Activated naive CD4-positive, alpha-beta T cell treated with anti-CD3 and anti-CD28 coated beads, Interleukin-2, amount 50 U/mL, for 16 hours (primary cell): ENCODE measurements at regions not wholly inside any gene's neighbourhood (a gene's known extent, or its start where the extent isn't known, plus 50 kb on each side); places are given as distances from the start of the nearest gene placed in this dataset.

ENCODE experiments used
- DNase-seq: peaks from one replicate; pipeline ENCODE4 v3.0.0-alpha.2; 2020

DNA sequence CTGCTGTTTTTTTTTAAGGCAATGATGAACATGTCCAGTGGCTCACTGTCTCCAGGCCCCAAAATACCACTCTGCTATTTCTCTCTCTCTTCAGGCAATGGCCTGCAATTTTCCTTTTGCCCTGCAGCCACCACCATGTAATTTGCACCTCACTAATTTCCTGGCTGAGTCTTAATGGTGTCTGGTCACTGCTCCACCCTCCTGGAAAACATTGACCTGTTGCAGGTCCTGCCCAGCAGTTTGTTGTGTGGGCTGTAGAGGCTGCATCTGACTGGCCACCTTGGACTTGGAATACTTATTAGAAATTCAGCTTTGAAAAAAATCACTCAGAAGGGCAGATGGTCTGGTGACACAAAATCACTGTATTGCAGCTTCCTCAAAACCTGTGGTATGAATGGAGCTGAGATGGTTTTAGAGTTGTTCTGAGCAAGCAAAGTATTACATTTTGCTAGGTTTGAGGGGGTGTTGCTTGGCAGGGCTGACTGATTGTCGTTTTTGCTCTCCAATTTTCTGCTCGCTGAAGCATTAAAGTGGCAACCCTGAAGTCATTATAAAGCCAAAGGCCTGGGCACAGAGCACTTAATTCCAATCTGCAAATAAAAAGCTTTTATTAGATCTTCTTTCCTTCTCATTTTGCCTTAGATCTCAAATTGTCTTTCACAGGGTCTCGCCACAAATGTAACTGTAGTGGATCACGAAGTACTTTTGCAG, 134.8 kb downstream of the TMEM174 start:
- DNase-seq = no peak

DNA sequence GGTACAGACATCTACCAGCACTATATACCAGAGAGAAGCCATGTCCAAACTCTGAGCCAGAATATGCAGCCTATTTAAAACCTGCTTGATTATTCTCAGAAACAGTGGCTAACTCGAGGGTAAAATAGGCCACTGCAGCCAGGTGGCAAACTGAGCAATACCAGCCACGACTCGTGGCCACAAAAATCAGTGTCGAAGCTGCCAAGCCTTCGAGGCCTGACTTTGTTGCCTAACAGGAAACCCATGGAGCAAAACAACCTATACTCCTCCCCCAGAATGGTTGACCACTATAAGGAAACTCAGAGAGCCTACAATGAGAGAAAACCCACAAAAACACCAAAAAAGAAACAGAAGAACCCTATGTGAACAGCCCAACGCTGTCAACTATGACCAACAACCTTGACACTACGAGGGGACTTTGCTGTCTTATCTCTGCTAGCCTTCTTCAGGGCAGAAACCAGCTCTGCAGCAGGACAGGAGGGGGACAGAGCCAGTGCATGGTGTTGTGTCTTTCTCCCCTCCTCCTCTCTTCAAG, 133.8 kb downstream of the TMEM174 start:
- DNase-seq = no peak

DNA sequence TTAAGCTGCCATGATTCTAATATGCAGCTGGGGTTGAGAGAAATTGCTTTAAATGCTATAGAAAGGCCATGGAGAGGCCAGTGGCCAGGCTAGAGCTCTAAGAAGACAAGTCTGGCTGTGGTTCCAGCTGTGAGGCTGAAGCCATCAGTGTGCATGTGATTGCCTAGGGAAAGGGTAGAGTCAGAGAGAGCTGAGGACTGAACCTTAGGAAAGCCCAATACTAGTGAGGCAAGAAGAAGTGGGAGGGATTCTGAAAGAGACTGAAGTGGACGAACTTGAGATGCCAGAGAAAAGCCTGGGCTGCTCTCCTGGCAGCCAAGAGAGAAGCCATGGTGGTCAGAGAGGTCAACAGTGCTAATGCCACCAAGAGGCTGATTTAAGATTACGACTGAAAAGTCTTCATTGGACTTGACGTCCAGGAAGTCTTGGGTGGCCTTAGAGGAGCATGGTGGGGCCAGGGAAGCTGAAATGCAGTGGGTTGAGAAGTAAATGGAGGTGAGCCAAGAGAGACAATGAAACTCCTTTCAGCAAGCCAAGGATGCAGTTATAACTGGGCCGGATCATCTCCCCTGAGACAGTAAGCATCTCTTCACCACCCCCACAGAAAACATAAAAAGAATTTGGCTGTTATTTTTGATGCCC, 133.2 kb downstream of the TMEM174 start:
- DNase-seq = no peak

DNA sequence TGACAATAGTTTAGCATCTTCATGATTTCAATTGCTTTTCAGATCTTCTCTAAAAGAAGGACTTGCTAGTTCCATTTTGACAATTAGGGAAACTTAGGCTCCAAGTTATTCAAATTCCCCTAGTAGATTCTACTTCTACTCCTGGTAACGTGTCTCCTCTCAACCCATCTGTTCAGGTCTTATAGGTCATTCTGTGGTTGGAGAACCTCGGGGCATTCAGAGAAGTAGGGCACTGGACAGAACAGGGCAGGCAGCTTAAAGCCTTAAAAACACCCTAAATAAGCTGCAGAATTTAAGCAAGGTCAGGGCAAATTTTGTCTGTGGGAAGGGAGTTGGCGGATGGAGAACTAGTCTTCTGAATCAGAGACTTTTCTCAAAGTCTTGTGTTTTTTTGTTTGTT, 132.4 kb downstream of the TMEM174 start:
- DNase-seq = no peak

DNA sequence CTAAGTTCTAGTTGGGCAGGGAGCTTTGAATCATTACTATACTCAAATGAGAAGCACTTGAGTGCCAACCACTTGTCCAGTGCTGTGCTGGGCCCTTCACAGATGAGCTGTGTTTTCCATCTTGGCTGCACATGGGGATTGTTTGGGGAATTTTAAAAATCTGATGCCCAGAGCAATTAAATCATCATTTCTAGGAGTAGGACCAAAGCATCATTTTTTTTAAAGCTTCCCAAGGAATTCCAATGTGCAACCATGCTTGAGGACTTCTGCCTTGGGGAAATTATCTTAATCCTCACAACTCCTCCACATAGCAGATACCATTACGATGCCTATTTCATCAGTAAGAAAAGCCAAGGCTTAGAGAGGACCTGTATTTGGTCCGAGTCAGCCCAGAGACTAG, 131.4 kb downstream of the TMEM174 start:
- DNase-seq = no peak

DNA sequence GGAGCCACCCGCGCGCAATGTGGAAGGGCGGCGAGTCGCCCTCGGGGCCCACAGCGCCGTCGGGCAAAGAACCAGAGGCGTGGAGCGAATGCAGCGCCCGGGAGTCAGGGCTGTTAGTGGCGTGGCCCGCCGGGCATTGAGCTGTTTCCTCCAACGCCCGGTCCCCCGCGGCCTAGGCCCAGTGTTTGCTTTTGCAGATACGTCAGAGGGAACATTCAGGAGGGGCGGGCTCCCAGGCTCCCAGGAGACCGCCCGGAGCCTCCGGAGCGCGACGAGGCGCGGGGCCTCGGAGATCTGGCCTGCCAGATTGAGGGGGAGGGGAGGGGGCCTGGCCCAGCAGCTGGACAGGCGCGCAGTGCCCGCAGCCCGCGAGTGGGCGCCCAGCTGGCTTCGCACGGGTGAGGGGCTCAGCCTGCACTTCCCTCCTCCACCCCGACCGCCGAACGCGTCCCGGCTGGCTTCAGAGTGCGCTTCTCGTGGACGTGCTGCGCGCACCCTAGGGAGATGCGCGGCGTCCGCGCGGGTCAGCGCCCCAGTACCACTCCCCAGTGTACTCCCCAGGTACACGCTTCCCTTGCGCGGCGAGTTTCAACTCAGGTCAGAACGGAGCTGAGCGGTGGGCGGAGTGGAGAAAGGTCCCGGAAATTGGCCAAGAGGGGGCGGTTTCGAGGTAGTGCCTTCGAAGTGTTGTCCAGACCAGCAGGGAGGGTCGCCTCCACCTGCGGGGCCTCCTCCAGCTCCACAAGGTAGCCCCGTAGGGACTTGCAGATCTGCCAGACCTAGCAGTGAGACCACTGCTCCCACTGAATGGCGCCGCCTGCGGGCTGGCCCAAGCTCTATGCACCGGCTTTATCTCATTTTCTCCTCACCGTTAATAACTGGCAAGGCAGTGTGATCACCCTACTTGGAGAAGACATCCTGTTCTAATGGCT, 130.4 kb downstream of the TMEM174 start:
- no peak for DNase-seq

DNA sequence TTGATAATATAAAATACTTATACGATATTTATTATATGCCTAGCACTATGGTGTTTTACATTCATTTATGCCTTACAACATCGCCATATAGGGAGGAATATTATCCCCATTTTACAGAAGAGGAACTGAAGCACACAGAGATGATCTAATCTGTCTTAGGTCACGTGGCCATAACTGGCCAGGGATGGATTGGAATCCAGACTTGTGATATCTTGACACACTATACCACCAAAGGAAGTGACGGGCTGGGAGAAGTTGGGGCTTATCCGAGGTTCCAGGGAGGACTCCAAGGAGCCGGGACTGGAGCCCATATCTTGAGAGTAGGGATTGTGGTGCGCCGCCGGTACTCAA, 129.8 kb downstream of the TMEM174 start:
- no peak for DNase-seq

DNA sequence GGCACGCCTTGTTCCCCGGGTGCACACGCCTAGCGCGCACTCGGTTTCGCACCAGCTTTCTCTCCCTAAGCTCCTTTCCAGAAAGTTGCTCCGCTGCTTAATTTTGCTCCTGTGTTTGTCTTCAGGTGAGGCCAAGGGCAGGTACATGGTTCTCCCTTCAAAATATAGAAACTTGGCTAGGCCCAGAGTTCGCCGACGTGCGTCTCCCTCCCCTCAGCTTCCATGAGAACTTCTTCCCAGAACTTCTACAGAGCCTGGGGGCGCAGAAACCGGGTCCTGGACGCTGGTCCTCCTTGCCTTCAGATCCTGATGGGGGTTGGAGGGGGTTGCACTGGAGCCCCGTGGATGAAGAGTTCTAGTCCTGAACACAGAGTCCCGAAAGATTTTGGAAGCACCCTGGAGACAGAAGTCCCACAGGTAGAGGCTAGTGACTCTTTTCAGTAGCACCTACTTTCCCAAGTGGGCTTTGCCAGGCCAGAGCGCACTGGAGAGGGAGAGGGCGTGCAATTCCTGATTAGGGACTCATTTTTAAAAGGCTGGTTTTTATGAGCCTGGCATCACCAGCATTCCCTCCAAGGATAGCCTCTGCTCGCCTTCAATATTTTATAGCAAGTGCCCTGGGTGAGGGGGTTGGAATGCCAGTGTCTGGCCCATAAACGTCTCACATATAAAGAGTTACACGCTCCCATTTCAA, 128.4 kb downstream of the TMEM174 start:
- no peak for DNase-seq

DNA sequence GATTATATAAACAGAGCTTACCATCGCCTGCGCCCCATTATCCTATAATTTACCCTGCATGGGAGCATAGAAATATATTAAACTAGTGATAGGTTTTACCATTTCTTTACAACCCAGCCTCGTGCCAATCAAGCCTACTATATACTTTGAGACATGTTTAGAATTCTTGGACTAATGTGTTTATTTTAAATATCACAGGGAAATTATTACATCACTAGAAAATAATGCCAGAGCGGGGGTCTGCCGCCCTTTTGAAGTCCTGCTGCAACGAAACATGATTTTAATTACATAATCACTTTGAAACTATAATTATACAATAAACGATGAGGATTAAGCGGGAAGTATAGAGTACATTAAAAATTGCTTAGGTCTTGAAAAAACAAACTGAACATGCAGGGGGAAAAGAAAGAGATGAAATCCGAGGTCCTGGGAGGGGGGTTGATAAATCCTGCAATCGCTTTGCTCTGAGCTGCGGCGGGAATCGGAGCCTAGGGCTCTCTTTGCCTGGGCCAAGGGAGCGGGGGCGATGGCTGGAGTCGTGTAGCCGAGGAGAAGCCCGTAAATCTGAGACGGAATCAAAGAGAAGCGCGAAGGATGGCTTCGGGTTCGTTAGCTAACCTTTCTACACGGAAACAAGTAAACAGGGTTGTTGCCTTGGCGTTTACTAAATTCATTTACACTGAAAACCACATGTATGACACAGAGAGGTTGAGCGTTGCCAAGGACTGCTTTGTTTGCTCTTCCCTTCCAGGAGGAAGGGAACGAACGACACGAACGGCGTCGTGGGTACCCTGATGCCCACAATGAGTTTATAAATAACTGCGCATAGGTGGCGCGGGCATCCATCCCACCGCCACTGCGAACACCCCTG, 127.6 kb downstream of the TMEM174 start:
- no peak for DNase-seq

DNA sequence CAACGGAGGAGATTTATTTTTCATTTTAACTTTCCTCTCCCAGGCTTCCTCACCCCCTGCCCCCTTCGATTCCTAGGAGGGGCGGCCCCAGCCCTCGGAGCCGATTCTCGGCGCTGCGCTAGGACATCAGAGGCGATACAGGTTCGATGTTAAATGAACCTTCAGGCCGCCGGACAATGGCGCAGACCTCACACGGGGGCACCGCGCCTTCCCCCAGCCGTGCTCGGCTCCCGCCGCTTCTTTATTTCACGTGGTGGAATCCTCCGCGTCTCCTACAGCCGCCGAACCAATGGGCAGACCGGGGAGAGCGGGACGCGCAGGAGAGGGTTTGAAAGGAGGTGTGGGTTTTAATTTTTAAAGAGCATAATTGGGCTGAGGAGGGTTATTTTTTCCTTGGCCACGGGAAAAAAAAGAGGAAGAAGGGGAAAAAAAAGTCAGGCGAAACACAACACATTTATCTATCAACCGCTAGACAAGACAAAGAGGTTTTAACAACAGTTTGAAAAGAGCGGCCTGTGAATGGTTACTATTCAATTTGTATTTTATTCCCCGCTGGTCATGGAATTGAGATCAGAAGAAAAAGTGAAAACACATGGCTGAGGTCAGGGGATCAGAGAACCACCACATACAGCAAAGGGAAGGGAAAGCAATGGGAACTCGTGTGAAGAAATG, 126.8 kb downstream of the TMEM174 start:
- DNase-seq = no peak

DNA sequence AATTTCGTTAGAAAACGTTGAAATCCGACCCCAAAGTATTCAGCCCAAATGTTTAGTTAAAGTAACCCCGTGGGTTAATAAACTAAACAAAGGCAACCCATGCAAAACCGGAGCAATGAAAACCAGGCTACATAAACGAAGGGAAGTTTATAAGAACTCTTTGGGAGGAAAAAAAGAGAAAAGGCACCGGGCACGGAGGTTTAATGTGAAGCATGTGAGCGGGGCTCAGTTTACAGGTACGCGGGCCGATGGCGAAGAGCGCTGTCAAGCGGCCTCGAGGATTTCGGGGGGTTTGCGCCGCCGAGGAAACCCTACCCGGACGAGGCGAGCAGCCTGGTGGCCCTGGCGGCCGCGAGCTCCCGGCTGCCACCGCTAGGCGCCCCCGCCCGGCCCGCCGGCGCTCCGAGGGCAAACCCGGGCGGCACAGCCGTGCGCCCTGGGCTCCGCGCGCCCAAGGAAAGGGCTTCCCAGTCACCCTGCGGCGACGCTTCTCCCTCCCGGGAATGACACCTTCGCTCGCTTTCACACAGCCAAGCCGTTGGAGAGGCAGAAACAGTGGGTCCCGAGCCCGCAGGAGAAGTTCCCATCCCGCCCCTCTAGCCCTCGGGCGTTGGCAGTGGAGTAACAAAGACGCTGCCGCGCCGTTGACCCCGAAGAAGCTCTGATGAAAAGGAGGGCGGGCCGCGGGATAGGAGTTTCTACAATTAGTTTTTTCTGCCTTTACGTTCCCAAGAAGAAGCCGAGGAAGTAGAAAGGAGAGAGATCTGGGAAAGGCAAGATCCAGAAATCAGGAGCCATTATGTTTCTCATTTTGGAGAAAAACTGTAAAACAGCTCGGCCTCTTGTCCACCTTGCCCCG, 126.0 kb downstream of the TMEM174 start:
- DNase-seq = no peak

DNA sequence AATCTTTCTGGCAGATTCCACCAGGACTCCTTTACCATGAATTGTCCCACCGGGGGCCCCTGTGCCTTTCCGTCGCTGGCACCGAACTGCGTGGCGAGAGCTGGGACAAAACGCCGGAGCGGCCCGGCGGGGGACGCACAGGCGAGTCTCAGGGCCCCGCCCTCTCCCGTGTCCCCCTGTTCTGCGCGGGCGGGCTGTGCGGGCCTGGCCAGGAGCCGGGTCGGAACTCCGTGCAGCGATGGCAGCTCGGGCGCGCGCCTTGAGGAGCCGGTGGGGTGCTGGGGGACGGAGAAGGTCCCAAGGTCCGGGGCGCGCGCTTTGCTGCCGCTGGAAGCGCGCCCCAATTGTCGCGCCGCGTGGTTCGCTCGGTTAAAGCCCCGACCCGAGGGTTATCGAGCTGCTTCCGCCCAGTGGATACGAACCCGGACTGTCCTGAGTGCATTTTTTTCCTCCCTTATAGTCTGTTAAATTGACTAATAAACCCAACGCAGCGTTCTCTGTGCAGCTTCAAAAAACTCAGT, 125.3 kb downstream of the TMEM174 start:
- no peak for DNase-seq

DNA sequence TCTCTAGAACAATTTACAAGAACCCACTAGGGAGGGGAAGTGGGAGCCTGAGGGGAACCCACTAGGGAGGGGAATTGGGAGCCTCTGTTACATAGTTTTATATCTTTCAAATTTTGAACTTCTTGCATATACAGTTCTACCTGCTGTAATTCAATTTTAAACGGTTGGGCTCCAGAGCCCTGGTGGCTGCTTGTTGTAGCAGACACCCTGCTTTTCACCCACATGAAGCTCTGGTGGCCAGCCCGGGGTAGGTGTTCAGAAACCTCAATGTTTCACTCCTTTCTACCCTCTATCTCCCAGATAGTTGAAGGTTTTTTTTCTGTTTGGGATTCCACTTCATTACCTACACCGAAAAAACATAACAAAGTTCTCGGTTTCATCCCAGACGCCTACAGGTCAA, 124.4 kb downstream of the TMEM174 start:
- DNase-seq = no peak

DNA sequence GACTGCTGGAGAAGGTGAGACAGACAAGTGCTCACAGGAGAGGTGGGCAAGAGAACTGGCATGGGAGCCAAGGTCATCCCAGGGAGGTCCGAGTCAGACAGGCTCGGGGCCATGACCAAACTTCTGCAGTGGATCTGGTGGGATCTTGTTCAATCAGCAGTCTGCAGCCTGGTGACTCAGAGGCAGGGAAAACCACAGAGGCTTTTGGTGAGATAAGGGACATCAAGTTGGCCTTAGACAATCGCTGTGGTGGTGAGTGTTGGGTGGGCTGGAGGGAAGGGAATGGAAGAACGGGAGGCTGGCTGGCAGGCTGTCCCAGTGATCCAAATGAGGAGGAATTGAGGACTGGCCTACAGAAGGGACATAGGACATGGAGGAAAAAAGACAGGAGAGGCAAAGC, 123.8 kb downstream of the TMEM174 start:
- DNase-seq = no peak

DNA sequence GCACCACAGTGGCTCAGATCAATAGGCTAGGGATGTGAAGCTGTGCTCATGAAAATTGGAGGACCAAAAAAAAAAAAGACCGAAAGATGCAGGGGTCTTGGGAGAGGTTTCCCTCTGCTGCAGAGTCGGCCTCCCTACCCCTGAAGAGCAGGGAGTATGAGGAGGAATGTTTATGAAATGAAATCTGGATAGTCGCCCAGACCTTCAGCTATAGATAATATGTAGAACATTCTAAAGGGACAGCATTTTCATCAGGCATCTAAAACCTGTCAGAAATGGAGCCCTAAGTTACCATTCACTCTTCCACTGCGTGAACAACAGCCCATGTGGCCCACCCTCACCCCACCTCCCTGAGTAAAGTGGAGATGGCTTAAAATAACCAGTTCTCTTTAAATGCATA, 122.9 kb downstream of the TMEM174 start:
- no peak for DNase-seq

DNA sequence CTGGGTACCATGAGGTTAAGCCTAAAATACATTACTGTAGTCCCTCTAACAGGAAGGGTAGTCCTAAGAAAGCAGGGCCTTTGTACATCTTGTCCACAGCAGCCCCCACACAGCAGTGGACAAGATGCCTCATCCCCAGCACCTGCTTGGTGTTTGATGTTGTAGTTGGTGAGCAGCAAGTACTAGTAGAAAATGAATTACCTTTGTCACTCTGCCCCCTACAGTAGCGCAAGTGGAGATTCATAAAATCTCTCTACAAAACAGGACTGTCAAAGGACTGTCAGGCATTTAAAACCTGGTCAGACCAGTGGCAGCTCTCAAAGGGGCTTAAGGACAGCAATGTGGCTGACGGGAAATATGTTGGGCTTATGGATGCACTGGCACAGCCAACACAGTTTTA, 122.5 kb downstream of the TMEM174 start:
- DNase-seq = no peak

DNA sequence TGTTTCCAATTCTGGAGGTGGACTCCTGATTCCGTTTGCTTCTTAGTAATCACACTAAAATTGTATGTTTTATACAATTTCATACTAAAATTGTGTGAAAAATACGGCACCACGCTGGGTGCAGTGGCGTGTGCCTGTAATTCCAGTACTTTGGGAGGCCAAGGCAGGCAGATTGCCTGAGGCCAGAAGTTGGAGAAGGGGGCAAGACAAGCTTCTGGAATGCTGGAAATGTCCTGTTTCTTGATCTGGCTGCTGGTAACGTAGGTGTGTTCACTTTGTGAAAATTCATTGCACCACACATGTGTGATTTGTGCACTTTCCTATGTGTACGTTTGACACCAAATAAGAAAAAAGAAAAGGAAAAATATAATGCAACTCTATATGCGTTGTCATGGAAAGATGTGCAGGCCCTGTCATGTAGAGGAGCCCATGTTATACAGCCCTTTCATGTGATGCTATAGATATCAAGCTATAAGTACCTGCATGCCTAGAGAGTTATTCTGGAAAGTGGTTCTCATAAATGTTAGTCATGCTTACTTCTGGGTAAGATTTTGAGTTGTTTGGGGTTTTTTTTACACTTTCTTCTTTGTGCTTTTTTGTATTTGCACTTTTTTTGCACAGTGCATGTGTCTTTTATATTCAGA, 119.9 kb downstream of the TMEM174 start:
- DNase-seq = no peak

DNA sequence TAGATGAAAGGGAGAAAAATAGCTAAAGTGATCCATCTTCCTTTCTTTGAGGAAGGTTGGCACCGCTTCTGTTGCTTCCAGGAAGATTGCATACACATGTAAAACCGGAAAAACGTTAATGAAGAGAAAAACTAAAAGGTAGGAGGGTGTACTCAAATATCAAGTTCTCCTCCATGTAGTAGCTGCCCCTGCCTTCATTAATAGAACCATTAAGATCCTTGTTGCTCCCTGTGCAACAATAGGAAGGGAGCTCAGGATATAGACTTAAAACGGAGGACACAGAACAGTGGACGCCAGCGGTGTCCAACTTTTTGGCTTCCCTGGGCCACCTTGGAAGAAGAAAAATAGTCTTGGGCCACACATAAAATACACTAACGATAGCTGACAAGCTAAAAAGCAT, 118.9 kb downstream of the TMEM174 start:
- DNase-seq = no peak

DNA sequence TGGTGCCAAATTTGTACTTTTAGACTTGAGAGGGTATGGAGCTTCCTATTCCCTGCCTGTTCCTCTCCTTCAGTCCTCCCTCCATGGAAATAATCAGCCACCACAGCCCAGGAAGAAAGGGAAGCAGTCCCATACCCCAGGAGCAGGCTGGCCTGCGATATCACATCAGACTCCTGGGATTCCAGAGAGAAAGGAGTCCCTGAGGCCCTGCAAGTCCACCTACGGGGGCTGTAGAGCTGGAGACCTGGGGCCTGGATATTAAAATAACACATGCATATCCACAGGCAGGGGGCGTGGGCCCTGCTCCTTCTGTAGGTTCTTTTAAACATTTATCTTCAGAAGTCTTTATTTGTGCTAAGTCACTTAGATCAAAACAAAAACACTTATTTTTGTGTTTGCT, 117.2 kb downstream of the TMEM174 start:
- DNase-seq = no peak
